Right lobe of liver (tissue), 6 donors: ENCODE measurements at regions not wholly inside any gene's neighbourhood (a gene's known extent, or its start where the extent isn't known, plus 50 kb on each side); places are given as distances from the start of the nearest gene placed in this dataset.

Experiments used
- ATAC-seq, 4 donors: fragments of 200-7000 bp; cut with Tn5 transposase; one replicate each; pipeline ENCODE4 v1.9.1; 2020; ENCODE audit warnings: mild to moderate bottlenecking in 4 of 4, moderate library complexity in 4 of 4
- DNase-seq, 3 donors: peaks; one replicate each; pipeline ENCODE4 v3.0.0-alpha.2; 2020
- H3K27ac ChIP-seq, 3 donors: fragments of 200-600 bp; one replicate each; pipeline ENCODE4 v1.8.0; 2022
- H3K27me3 ChIP-seq, 2 donors: fragments of 200-600 bp; one replicate each; pipeline ENCODE4 v1.8.0; 2022
- H3K36me3 ChIP-seq, 4 donors: fragments of 200-600 bp; sonication (generic) in 1 of 4; one replicate each; pipeline versions ENCODE4 v1.5.1 to v1.8.0; 2017 to 2022; ENCODE audit warnings: control low read depth in 1 of 4
- H3K4me1 ChIP-seq, 4 donors: fragments of 200-600 bp; sonication (generic) in 1 of 4; one replicate each; pipeline versions ENCODE4 v1.5.1 to v1.8.0; 2017 to 2022; ENCODE audit warnings: control low read depth in 1 of 4
- H3K4me3 ChIP-seq, 3 donors: fragments of 200-600 bp; one replicate each; pipeline ENCODE4 v1.8.0; 2022
- H3K9me3 ChIP-seq, 4 donors: fragments of 200-600 bp; sonication (generic) in 1 of 4; one replicate each; pipeline versions ENCODE4 v1.5.1 to v1.8.0; 2017 to 2022; ENCODE audit warnings: control low read depth in 1 of 4
- POLR2A ChIP-seq: fragments of 450-650 bp; IDR thresholded peaks from one replicate; pipeline ENCODE4 v1.6.1; 2017; ENCODE audit warnings: antibody characterized with exemption, mild to moderate bottlenecking
- WGBS: methylation state at CpG from one replicate; pipeline ENCODE4 v1.1.6; 2018; ENCODE audit warnings: low coverage, low lambda C conversion rate; ENCODE audit not compliant: insufficient coverage; ENCODE audit errors: missing lambda C conversion rate; 5-methylcytosine and 5-hydroxymethylcytosine counted together
- intact Hi-C, 2 donors: fragments of 100-400 bp; cut with DNase I; formaldehyde crosslinking; loops; one replicate each; pipeline versions ENCODE4 v1.11.2 to v1.14.1; 2022
- TF ChIP-seq, protein P1 (sequence below), 4 donors: fragments of 200-600 bp in 3 of 4; fragments of 450-650 bp in 1 of 4; IDR thresholded peaks; one replicate each; pipeline versions ENCODE4 v1.5.1 to v1.8.0; 2016 to 2022; ENCODE audit warnings: antibody characterized with exemption in 4 of 4, mild to moderate bottlenecking in 2 of 4
- donor health status: DM: no; HTN: yes; CAD: no.
- donor health status: DM: no; HTN: no; CAD: no.
- donor health status: DM: no; HTN: no; CAD: no.
- donor health status: DM: no; HTN: yes; CAD: no.
- donor health status: DM: no; HTN: yes; CAD: no.

DNA sequence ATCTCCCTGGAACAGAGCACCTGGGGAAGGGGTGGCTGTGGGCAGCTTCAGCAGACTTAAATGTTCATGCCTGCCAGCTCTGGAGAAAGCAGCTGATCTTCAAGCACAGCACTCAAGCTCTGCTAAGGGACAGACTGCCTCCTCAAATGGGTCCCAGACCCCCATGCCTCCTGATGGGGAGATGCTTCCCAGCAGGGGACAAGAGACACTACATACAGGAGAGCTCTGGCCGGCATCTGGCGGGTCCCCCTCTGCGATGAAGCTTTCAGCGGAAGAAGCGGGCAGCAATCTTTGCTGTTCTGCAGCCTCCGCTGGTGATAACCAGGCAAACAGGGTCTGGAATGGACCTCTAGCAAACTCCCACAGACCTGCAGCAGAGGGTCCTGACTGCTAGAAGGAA lies 294.8 kb downstream of the RND3 start:
- no peak overlapping the region for H3K4me3 ChIP-seq
- ATAC-seq, result no peak
- DNase-seq, result no peak
- H3K27me3 ChIP-seq, result no peaks in the 10 kb centered on the region
- peaks cover 0 to 13% (median 2%) of the 10 kb centered on the region in 4 donors for H3K4me1 ChIP-seq
- H3K27ac ChIP-seq, result no peak overlapping the region
- H3K36me3 ChIP-seq, result no peaks in the 10 kb centered on the region
- 100% methylated on average over 1 of the region's 6 CpGs for WGBS
- no peaks in the 10 kb centered on the region for H3K9me3 ChIP-seq
- no peak for TF ChIP-seq POLR2A
- TF ChIP-seq, protein P1, sequence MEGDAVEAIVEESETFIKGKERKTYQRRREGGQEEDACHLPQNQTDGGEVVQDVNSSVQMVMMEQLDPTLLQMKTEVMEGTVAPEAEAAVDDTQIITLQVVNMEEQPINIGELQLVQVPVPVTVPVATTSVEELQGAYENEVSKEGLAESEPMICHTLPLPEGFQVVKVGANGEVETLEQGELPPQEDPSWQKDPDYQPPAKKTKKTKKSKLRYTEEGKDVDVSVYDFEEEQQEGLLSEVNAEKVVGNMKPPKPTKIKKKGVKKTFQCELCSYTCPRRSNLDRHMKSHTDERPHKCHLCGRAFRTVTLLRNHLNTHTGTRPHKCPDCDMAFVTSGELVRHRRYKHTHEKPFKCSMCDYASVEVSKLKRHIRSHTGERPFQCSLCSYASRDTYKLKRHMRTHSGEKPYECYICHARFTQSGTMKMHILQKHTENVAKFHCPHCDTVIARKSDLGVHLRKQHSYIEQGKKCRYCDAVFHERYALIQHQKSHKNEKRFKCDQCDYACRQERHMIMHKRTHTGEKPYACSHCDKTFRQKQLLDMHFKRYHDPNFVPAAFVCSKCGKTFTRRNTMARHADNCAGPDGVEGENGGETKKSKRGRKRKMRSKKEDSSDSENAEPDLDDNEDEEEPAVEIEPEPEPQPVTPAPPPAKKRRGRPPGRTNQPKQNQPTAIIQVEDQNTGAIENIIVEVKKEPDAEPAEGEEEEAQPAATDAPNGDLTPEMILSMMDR (IDR thresholded peaks at IDR 0.05), result no peak
- intact Hi-C loops, result no loop called here

DNA sequence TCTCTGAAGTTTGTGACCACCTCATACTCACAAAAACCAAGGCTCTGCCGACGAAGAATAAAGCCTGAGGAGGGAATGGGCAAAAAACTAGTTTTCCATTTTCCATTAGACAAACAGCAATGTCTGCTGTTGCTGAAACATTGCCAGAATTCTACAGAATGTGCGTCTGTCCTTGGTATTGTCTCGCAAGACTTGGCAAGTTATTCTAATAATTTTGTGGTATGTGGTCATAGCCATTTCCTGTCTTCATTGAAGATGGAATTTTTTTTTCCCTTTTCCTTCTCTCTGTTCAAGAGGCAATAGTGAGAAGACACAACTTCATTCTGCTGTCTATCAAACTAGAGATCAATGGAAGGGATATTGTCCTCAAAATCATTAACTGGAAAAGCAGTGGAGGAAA lies 296.1 kb downstream of the RND3 start:
- WGBS, result 73% methylated on average over 4 of the region's 4 CpGs
- Histone ChIP-seq H3K4me1 (peaks cover 0 to 13% (median 2%) of the 10 kb centered on the region in 4 donors), H3K27ac (no peak overlapping the region), H3K9me3 (no peaks in the 10 kb centered on the region), H3K36me3 (no peaks in the 10 kb centered on the region), H3K27me3 (no peaks in the 10 kb centered on the region), H3K4me3 (no peak overlapping the region)
- ATAC-seq (no peak), DNase-seq (no peak)
- TF ChIP-seq, protein P1 (IDR thresholded peaks at IDR 0.05), result no peak
- TF ChIP-seq POLR2A, result no peak
- intact Hi-C loops, result no loop called here

DNA sequence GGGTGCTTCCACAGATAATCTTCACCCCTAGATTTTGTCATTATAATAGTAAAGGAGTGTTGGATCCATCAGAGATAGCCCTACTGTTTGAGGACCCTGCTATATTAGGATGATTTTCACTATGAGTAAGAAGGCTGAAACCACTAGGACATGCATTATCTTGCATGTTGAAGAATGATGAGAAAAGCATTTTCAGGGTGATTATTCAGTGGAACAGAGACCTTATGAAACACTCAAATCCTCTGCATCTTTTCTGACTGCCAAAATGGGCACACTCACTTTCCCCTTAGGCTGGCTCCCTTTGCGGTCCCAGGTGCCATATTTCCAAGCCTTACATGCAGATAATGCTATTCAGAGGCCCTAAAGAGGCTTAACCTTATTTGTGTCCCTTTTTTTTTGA lies 296.9 kb downstream of the RND3 start:
- Histone ChIP-seq H3K27me3 (no peaks in the 10 kb centered on the region), H3K36me3 (no peaks in the 10 kb centered on the region), H3K9me3 (no peaks in the 10 kb centered on the region), H3K27ac (no peak overlapping the region), H3K4me1 (peaks cover 0 to 13% (median 2%) of the 10 kb centered on the region in 4 donors), H3K4me3 (no peak overlapping the region)
- ATAC-seq (no peak), DNase-seq (no peak)
- intact Hi-C loops, result no loop called here
- 86% methylated on average over 1 of the region's 1 CpG for WGBS
- TF ChIP-seq POLR2A, result no peak
- TF ChIP-seq, protein P1 (IDR thresholded peaks at IDR 0.05), result no peak

DNA sequence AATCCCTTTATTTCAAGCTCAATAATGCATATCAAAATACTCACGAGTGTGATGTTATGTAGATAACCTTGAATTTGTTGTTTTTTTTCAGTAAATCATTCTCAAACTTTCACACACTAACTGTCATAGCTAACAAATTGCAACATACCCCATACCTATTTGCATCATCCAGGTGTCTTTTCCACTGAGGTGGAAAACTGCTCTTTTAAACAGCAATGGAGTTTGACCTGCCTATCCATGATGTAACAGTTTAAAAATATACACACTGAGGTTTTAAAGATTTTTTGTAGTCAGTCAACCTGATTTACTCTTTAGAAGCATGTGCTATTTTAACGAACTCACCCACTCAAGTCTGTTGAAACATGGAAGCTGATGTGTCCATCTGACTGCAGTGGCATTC lies 298.7 kb downstream of the RND3 start:
- intact Hi-C loops, result no loop called here

DNA sequence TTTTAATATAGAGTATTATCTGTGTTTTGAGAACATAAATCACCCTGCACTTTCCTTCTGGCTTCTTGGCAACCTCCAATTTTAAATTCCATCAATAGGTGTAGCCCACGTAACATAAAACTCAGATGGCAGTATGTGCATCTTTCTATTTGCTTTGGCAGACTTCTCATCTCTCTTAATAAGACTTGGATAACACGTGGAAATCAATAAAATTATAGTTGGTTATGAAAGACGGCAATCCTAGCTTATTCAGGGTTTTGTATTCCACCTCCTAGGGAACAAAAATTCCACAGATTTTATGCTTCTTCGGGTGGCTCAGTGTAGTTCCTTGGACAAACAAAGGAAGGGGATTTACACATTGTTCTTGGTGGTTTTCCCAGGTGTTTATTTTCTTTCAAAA lies 299.3 kb downstream of the RND3 start:
- H3K27ac ChIP-seq, result peak overlapping the region; percentile 31 to 76 (median 76)
- H3K4me3 ChIP-seq, result no peak overlapping the region
- DNase-seq (no peak), ATAC-seq (peak; percentile 19 to 53 (median 50))
- H3K36me3 ChIP-seq, result no peaks in the 10 kb centered on the region
- no peaks in the 10 kb centered on the region for H3K9me3 ChIP-seq
- TF ChIP-seq, protein P1 (IDR thresholded peaks at IDR 0.05), result no peak
- TF ChIP-seq POLR2A, result no peak
- WGBS, result 20% methylated on average over 4 of the region's 4 CpGs
- intact Hi-C loops, result no loop called here
- no peaks in the 10 kb centered on the region for H3K27me3 ChIP-seq
- peaks cover 0 to 13% (median 2%) of the 10 kb centered on the region in 4 donors for H3K4me1 ChIP-seq

More for the DNA sequence above, 298.7 kb downstream of the RND3 start:
- Histone ChIP-seq H3K36me3 (no peaks in the 10 kb centered on the region), H3K27me3 (no peaks in the 10 kb centered on the region), H3K9me3 (no peaks in the 10 kb centered on the region), H3K4me3 (no peak overlapping the region), H3K4me1 (peaks cover 0 to 13% (median 2%) of the 10 kb centered on the region in 4 donors), H3K27ac (peak overlapping the region; percentile 31 to 76 (median 76))
- 17% methylated on average over 2 of the region's 2 CpGs for WGBS
- DNase-seq (no peak), ATAC-seq (peak; percentile 83 to 95 (median 92))
- no peak for TF ChIP-seq POLR2A
